ENCODE measurements at regions not wholly inside any gene's neighbourhood (a gene's known extent, or its start where the extent isn't known, plus 50 kb on each side); places are given as distances from the start of the nearest gene placed in this dataset.

- TF ChIP-seq, protein P1, sequence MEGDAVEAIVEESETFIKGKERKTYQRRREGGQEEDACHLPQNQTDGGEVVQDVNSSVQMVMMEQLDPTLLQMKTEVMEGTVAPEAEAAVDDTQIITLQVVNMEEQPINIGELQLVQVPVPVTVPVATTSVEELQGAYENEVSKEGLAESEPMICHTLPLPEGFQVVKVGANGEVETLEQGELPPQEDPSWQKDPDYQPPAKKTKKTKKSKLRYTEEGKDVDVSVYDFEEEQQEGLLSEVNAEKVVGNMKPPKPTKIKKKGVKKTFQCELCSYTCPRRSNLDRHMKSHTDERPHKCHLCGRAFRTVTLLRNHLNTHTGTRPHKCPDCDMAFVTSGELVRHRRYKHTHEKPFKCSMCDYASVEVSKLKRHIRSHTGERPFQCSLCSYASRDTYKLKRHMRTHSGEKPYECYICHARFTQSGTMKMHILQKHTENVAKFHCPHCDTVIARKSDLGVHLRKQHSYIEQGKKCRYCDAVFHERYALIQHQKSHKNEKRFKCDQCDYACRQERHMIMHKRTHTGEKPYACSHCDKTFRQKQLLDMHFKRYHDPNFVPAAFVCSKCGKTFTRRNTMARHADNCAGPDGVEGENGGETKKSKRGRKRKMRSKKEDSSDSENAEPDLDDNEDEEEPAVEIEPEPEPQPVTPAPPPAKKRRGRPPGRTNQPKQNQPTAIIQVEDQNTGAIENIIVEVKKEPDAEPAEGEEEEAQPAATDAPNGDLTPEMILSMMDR (IDR thresholded peaks at IDR 0.05), result no peak
- no peak for TF ChIP-seq POLR2A (IDR thresholded peaks at IDR 0.05)
These were observed 78.0 kb upstream of the KCNJ3 start for GRCh38 chr2:154620471-154620870.
